CD4-positive, alpha-beta T cell (primary cell): ENCODE measurements at regions not wholly inside any gene's neighbourhood (a gene's known extent, or its start where the extent isn't known, plus 50 kb on each side); places are given as distances from the start of the nearest gene placed in this dataset.

Experiments used
- ATAC-seq: fragments of 200-7000 bp; cut with Tn5 transposase; one replicate; pipeline ENCODE4 v1.10.0; 2022; ENCODE audit warnings: mild to moderate bottlenecking; ENCODE audit not compliant: poor library complexity
- CTCF ChIA-PET: fragments of 350-600 bp; sonication (Branson Sonifier 250); formaldehyde crosslinking; loops from one replicate; lab custom pipeline; 2021; ENCODE audit warnings: antibody characterized with exemption, inconsistent platforms; lab: Charles Lee
- POLR2A ChIA-PET: fragments of 350-600 bp; sonication (Branson Sonifier 250); formaldehyde crosslinking; loops from one replicate; lab custom pipeline; 2021; ENCODE audit warnings: antibody characterized with exemption, inconsistent platforms; lab: Charles Lee
- DNase-seq, 14 experiments: peaks; one replicate each; pipeline ENCODE4 v3.0.0-alpha.2; 2013 to 2020; ENCODE audit warnings: mixed read lengths in 2 of 14
- H3K27ac ChIP-seq, 2 donors: one replicate each; pipeline versions ENCODE4 v1.5.1 to v1.7.0; 2013; ENCODE audit warnings: low read length in 2 of 2, low read depth in 1 of 2, mild to moderate bottlenecking in 1 of 2
- H3K27me3 ChIP-seq, 2 experiments: 1 replicate in 1 of 2; 2 replicates in 1 of 2; pipeline versions ENCODE4 v1.6.1 to v1.7.0; 2013; ENCODE audit warnings: low read length in 2 of 2, control low read depth in 1 of 2, mild to moderate bottlenecking in 1 of 2, moderate library complexity in 1 of 2; ENCODE audit not compliant: insufficient read depth in 2 of 2, control insufficient read depth in 1 of 2
- H3K36me3 ChIP-seq: one replicate; pipeline ENCODE4 v1.6.1; 2013; ENCODE audit warnings: low read length, control low read depth; ENCODE audit not compliant: insufficient read depth
- H3K4me1 ChIP-seq: one replicate; pipeline ENCODE4 v1.6.1; 2013; ENCODE audit warnings: low read length, control low read depth; ENCODE audit not compliant: insufficient read depth
- H3K4me3 ChIP-seq: one replicate; pipeline ENCODE4 v1.5.1; 2013; ENCODE audit warnings: mild to moderate bottlenecking, low read length, moderate library complexity
- H3K9me3 ChIP-seq, 2 experiments: 1 replicate in 1 of 2; 2 replicates in 1 of 2; pipeline versions ENCODE4 v1.6.1 to v1.7.0; 2013; ENCODE audit warnings: low read length in 2 of 2, mild to moderate bottlenecking in 2 of 2, control low read depth in 1 of 2, moderate library complexity in 1 of 2; ENCODE audit not compliant: control insufficient read depth in 1 of 2, insufficient read depth in 1 of 2
- H3K27ac Mint-ChIP-seq: one replicate; pipeline ENCODE4 v1.8.0; 2020; ENCODE audit warnings: mixed read lengths
- H3K27me3 Mint-ChIP-seq: one replicate; pipeline ENCODE4 v1.8.0; 2021; ENCODE audit warnings: mixed read lengths
- H3K36me3 Mint-ChIP-seq: one replicate; pipeline ENCODE4 v1.8.0; 2021; ENCODE audit warnings: low read depth, mixed read lengths
- H3K4me1 Mint-ChIP-seq: one replicate; pipeline ENCODE4 v1.8.0; 2021; ENCODE audit warnings: low read depth, mixed read lengths
- H3K4me3 Mint-ChIP-seq: one replicate; pipeline ENCODE4 v1.8.0; 2020; ENCODE audit warnings: mild to moderate bottlenecking, mixed read lengths
- H3K9me3 Mint-ChIP-seq: one replicate; pipeline ENCODE4 v1.8.0; 2020; ENCODE audit warnings: mixed read lengths
- CTCF ChIP-seq: fragments of 200-600 bp; IDR thresholded peaks from one replicate; pipeline ENCODE4 v1.8.0; 2022; ENCODE audit warnings: antibody characterized with exemption, mild to moderate bottlenecking
- intact Hi-C, 2 experiments: fragments of 100-400 bp; cut with DNase I in 1 of 2; cut with micrococcal nuclease in 1 of 2; formaldehyde crosslinking; loops; one replicate each; pipeline versions ENCODE4 v1.15.1 to v1.9.0; 2023 to 2025; cut with DNase I, micrococcal nuclease

GRCh38 chr22:17318817-17319216 lies 50.4 kb upstream of the CECR2 start:
- no peak overlapping the region for H3K27ac ChIP-seq
- H3K27me3 ChIP-seq = no peaks in the 10 kb centered on the region
- DNase-seq (no peak), ATAC-seq (no peak)
- H3K4me1 ChIP-seq = no peaks in the 10 kb centered on the region
- ChIA-PET POLR2A (no interaction called here), CTCF (no interaction called here)
- H3K9me3 ChIP-seq = no peaks in the 10 kb centered on the region
- no peaks in the 10 kb centered on the region for H3K36me3 Mint-ChIP-seq
- no peaks in the 10 kb centered on the region for H3K4me1 Mint-ChIP-seq
- no peak for TF ChIP-seq CTCF
- no peaks in the 10 kb centered on the region for H3K36me3 ChIP-seq
- no peak overlapping the region for H3K27ac Mint-ChIP-seq
- H3K4me3 Mint-ChIP-seq = no peak overlapping the region
- H3K27me3 Mint-ChIP-seq = no peaks in the 10 kb centered on the region
- no peak overlapping the region for H3K4me3 ChIP-seq
- H3K9me3 Mint-ChIP-seq = no peaks in the 10 kb centered on the region
- intact Hi-C loops = no loop called here

GRCh38 chr22:17315310-17315709 lies 54.0 kb upstream of the CECR2 start:
- POLR2A ChIA-PET = no interaction called here
- no peaks in the 10 kb centered on the region for H3K9me3 Mint-ChIP-seq
- no peak for TF ChIP-seq CTCF
- ATAC-seq = no peak
- H3K27me3 Mint-ChIP-seq = no peaks in the 10 kb centered on the region
- no peak overlapping the region for H3K4me3 Mint-ChIP-seq
- intact Hi-C loops = no loop called here
- no peaks in the 10 kb centered on the region for H3K36me3 Mint-ChIP-seq
- Histone ChIP-seq H3K4me1 (no peaks in the 10 kb centered on the region), H3K4me3 (no peak overlapping the region), H3K27me3 (no peaks in the 10 kb centered on the region), H3K27ac (no peak overlapping the region), H3K36me3 (no peaks in the 10 kb centered on the region), H3K9me3 (no peaks in the 10 kb centered on the region)
- CTCF ChIA-PET = no interaction called here
- no peak for DNase-seq
- no peak overlapping the region for H3K27ac Mint-ChIP-seq
- H3K4me1 Mint-ChIP-seq = no peaks in the 10 kb centered on the region

- ATAC-seq (no peak), DNase-seq (no peak)
- ChIA-PET CTCF (no interaction called here), POLR2A (no interaction called here)
- Mint-ChIP-seq H3K9me3 (no peaks in the 10 kb centered on the region), H3K36me3 (no peaks in the 10 kb centered on the region), H3K4me1 (no peaks in the 10 kb centered on the region), H3K27me3 (no peaks in the 10 kb centered on the region), H3K27ac (no peak overlapping the region), H3K4me3 (no peak overlapping the region)
- Histone ChIP-seq H3K27ac (no peak overlapping the region), H3K9me3 (no peaks in the 10 kb centered on the region), H3K27me3 (no peaks in the 10 kb centered on the region), H3K4me1 (no peaks in the 10 kb centered on the region), H3K4me3 (no peak overlapping the region), H3K36me3 (no peaks in the 10 kb centered on the region)
- no peak for TF ChIP-seq CTCF
- intact Hi-C loops = no loop called here
Observed at GRCh38 chr22:17314487-17314886, 54.8 kb upstream of the CECR2 start.
